Skin epidermis (tissue), 12 donors: ENCODE measurements at regions not wholly inside any gene's neighbourhood (a gene's known extent, or its start where the extent isn't known, plus 50 kb on each side); places are given as distances from the start of the nearest gene placed in this dataset.

Experiments
- H3K27ac ChIP-seq, 21 experiments: fragments of 200-600 bp; sonication (generic) in 11 of 21; one replicate each; pipeline ENCODE4 v1.5.0; 2020; ENCODE audit warnings: mild to moderate bottlenecking in 3 of 21, inconsistent platforms in 2 of 21, moderate library complexity in 2 of 21
- H3K4me3 ChIP-seq, 7 experiments: fragments of 200-600 bp; sonication (generic) in 2 of 7; one replicate each; pipeline ENCODE4 v1.5.0; 2020; ENCODE audit warnings: inconsistent platforms in 2 of 7, mild to moderate bottlenecking in 2 of 7, moderate library complexity in 1 of 7

DNA sequence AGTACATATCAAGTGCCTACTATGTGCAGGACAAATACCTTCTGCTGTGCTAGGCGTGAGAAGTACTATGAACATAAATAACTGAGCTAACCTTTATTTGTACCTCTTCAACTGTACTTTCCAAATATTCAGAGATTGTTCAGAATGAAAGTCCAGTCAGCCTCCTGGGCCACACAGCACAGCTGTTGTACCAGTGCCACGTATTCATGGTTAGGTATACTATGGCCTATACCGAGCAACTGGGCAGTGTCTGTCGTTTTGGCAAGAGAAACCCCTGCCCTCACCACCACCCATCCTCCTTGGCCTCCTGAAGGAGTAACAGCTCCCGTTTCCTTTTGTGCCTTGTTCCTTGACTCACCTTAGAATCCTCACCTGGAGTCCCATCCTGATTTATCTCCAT, 53.0 kb downstream of the RASSF10 start:
- Histone ChIP-seq H3K4me3 (no peak overlapping the region), H3K27ac (no peak overlapping the region)

DNA sequence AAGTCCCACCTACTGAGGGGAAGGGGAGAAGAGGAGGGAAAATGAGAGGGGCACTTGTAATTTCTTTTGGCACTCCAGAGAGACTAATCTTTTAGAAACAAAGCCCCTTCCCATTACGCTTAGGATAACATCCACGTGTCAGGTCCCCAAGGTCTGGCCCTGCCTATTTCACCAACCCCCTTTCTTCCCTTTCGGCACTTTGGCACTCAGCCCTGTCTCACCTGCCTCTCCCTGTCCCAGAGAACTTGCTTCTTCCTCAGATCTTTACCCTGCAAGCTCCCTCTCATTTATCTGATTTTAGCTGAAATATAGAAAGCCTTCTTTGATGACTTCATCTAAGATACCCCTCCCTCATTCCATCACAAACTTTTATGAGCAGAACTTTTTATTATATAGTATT, 55.5 kb downstream of the RASSF10 start:
- no peak overlapping the region for H3K4me3 ChIP-seq

DNA sequence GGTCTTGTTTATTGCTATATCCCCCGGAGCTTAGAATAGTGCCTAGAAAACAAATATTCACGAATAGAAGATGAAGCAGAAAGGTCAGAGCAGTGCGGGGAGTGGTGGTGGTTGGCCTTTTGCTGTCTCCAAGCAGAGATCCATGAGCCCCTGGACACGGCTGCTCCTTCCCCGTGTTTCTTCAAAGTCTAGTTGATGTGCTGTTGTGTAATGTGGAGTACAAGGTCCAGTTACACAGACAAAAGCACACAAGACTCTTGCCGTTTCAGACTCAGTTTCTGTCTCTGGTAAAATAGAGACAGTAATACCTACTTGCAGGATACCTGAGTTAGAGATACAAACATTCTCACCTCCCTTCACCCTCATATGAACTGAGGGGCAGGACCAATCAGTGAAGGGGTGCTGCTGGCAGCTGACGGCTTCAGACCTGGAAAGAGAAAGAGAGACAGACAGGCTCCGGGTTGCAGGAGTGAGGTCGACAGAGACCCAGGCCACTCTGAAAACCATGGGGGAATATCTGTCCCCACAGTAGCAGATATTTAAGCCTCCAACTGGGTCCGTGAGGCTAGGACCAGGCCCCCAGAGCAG, 56.2 kb downstream of the RASSF10 start:
- Histone ChIP-seq H3K27ac (no peak overlapping the region), H3K4me3 (no peak overlapping the region)

More for the DNA sequence above, 55.5 kb downstream of the RASSF10 start:
- no peak overlapping the region for H3K27ac ChIP-seq

DNA sequence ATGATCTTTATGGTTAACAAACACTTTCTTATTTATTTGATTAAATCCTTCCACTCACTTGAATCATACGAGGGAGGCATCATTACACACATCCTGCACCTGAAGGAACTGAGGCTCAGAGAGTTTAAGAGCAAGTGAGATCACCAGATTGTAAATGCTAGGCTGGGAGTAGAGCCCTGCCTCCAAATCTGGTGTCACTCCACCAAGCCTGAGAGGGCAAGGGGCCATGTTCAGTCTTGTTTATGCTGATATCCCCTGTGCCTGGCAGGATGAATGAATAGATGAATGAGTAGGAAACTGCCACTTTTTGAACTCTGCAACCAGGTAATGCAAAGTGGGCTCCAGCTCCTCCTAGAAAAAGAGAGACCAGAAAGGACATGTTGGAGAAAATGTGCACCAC, 59.1 kb downstream of the RASSF10 start:
- H3K4me3 ChIP-seq, result no peak overlapping the region
- H3K27ac ChIP-seq, result no peak overlapping the region

DNA sequence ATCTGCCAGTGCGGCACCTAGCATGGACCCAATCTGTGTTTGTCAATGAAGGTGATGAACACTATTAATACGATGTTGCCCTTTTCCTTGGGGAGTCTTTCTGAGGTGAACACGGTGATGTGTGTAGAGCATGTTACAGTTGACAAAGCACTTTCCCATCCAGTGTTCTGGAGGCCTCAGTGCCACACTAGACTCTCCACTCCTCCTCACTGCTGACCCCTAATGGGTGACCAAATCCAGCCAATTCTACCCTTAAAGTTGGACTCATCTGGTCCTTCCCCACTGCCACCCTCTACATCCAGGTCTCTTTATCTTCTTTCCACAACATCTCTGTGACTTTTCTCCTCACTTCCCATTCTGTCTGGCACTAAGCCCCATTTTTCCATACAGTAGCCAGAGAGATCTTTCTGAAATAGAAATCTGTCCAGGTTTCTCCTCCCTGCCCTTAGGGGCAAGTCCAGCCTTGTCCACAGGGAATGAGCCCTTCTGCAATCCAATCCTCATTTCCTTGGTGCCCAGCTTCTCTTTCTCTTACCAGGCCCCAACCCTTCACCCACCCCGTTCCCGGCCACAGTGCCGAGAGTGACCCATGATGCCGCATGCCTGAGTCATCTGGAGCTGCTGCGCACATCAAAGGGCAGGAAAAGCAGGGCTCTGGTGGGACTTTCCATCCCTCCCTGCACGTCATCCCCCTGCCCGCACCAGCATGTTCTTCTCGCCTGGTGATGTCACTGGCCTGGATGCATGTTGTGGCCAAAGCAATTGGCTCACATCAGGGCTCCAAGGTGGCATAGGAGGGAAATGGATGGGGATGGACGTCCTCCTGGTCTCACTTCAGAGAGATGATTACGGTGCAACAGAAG, 64.2 kb downstream of the RASSF10 start:
- Histone ChIP-seq H3K4me3 (no peak overlapping the region), H3K27ac (no peak overlapping the region)

DNA sequence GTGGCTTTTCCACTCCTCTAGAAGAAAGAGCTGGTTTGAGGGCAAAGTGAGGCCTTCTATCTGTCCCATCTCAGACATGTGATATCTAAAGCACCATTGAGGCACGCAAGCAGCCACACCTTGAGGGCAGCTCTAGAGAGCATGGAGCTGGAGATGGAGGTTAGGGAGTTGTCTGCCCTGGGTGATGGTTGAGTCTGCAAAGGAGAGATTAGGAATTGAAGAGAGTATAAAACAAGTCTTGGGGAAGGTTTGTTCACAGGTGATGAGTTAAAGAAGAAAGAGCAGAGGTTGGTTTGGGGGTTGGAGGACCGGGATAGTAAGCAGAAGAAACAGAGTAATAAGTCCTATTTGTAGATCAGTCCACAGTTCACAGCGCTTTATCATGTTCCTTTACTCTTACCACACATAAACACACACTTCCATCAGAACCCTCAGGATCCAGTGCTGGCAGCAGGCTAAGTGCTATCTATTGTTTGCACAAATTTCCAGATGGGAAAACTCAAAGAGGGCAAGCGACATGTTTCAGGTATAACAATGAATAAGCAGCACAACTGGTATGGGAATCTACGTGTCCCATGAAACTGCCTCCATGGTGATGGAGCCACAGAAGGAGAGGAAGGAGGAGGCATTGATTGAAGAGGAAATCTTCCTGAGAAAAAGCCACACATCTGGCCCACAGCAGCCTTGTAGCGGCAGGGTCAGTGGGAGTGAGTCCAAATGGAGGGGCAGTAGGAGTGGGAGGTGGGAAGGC, 65.8 kb downstream of the RASSF10 start:
- Histone ChIP-seq H3K27ac (no peak overlapping the region), H3K4me3 (no peak overlapping the region)

DNA sequence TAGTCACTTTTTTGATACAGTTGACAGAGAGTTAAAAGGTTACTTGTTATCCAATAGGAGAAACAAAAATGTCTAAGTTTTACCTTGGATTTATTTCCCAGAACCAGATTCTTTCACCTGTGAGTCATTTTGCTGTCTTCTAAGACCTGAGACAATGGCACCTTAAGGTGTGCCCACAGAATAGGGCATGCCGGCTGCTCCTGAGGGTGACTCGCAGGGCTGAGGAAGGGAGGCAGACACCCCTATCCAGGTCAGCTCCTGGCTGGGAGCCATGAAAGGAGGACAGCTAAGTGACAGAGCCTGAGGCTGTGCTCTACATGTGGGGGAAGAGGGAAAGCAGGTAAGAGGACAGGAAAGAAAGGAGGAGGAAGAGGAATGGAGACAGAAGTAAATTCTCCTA, 67.8 kb downstream of the RASSF10 start:
- H3K4me3 ChIP-seq, result no peak overlapping the region
- no peak overlapping the region for H3K27ac ChIP-seq

DNA sequence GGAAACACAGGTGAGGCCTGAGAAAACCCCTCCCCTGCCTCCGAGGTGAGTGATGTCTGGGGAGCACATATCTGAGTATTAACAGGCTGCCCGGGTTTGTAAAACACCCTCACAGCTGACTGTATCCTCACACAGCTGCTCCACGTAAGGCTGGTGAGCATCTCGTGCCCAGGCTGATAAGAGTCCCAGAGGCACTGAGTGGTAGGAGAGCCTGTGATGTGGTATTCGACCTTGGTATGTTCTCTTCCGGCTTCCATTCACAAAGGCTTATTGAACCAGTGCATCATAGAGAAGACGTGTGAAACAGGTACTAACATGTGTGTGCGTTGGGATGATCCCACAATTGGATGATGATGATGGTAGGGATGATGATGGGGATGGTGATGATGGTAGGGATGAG, 71.7 kb downstream of the RASSF10 start:
- no peak overlapping the region for H3K4me3 ChIP-seq
- H3K27ac ChIP-seq, result no peak overlapping the region

DNA sequence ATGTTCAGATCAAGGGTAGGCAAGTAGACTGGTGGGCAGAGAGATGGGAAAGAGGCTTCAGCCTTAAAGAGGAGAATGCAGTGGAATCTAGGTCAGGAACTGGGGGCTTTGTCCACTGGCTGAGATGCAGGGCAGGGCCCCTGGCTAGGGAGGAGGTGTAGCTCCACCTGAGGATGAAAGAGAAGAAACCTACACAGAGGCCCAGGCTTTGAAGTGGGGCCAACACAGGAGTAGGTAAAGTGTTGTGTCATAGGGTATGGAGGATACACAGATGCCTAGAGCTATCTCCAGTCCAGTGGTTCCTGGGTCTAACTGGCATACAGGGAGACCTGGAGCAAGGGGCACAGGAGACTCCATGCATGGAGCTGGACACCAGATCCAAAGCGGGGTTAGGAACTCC, 73.5 kb downstream of the RASSF10 start:
- no peak overlapping the region for H3K4me3 ChIP-seq
- H3K27ac ChIP-seq, result no peak overlapping the region

DNA sequence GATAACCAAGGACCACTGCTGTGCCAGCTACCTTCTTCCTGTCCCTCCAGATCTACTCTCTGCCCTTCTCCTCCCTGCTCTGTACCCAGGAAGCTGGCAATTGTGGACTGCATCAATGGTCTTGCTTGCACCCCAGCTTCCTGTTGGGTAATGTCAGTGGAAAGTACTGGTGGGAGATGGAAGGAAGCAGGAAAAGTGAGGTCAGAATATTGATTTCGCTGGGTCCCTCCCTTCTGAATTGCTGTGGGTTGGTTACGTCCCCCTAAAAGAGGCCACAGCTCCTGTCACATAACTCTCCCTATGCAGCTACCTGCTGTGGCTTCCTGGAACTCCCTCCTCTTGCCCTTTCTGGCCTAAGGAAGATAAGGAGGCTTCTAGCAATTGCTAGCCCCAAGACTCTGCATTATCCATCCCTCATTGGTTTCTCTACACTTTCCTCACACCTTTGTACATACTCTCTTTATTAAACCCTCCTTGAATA, 81.2 kb downstream of the RASSF10 start:
- no peak overlapping the region for H3K4me3 ChIP-seq

DNA sequence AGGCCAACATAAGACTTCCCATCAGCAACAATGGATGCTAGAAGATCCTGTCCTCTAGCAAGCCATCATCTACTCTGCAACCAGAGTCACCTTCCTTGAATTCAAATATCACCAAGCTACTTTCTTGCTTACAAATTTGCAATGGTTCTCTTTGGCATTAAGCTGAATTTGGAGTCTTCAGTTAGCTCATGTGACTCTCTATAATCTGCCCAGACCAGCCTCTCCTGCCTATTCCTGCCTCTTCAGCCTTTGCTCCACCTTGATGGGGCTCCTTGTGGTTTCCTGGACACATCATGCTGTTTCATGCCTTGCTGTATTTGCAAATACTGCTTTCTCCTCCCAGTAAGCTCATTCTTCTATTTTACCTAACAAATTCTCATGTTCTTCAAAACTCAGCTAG, 82.3 kb downstream of the RASSF10 start:
- Histone ChIP-seq H3K27ac (peak overlapping the region in 11 of 21 experiments; percentile 16 to 62 (median 37)), H3K4me3 (no peak overlapping the region)

More for the DNA sequence above, 81.2 kb downstream of the RASSF10 start:
- no peak overlapping the region for H3K27ac ChIP-seq

DNA sequence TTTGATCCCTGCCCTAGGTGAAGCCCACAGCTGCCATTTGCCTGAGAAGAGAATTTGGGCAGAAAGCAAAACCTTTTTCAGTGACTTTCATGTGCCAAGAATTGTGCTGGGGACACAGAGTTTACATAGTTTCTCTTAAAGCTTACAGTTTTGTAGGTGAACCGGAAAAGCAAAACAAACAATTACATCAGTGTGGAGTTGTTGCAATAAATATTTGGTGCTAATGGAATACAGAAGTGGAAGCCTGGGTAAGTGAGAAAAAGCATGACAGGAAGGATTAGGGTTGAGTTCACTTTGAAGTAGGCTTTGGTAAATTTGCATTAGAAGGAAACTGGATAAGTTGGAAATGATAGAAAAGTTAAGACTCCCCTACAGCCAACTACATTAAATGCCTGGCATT, 82.7 kb downstream of the RASSF10 start:
- H3K4me3 ChIP-seq, result no peak overlapping the region
- peak overlapping the region in 11 of 21 experiments; percentile 16 to 62 (median 37) for H3K27ac ChIP-seq

DNA sequence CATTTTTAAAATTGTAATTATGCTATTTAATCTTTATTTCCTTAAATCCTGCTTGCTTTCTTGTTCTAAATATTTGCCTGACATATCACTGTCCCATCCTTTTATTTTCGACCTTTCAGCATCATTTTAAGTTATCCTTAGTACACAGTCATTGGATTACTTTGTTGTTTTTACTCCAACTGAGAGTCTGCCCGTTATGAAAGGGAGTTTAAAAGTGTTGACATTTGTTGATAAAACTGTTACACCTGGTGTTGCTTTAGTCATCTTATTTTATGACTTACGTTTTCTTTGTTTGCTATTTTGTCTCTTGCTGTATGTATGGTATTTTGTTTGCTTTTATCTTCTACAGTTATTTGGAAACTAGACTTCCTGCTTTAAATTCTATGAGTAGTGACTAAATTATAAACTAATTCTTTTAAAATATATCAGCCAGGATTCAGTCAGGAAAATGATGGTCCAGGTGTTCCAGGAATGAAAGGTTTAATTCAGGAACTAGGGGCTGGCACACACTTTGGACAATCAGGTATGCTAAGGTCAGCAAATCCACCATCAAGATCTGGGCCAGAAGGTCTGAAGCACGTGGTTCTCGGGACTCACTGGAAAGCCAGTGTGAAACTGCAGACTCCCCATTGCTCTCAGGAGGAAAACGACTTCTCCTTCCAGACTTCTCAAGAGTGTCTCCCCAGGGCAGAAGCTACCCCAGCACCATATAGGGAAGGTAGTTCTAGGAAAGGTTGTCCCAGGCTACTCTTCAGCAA, 86.0 kb downstream of the RASSF10 start:
- Histone ChIP-seq H3K4me3 (no peak overlapping the region), H3K27ac (no peak overlapping the region)

DNA sequence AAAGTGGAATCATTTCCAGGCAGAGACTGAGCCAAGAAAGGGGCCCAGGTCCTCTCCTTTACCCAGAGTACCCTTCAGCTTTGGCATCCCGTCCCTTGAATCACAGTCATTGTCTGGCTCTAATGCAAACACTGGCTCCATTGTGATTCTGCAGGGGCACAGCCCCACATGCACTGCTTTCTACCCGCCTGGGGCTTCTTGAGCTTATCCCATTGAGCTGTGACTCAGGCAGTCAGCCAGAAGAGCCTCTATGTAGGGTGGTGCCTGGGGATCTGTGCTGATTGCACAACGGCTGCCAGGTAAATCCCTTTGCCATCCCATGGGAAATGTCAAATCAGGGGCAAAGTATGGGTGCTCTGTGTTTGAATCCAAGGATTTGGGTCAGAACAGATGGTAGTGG, 88.9 kb downstream of the RASSF10 start:
- Histone ChIP-seq H3K4me3 (no peak overlapping the region), H3K27ac (peak overlapping the region in 10 of 21 experiments; percentile 8 to 58 (median 31))

DNA sequence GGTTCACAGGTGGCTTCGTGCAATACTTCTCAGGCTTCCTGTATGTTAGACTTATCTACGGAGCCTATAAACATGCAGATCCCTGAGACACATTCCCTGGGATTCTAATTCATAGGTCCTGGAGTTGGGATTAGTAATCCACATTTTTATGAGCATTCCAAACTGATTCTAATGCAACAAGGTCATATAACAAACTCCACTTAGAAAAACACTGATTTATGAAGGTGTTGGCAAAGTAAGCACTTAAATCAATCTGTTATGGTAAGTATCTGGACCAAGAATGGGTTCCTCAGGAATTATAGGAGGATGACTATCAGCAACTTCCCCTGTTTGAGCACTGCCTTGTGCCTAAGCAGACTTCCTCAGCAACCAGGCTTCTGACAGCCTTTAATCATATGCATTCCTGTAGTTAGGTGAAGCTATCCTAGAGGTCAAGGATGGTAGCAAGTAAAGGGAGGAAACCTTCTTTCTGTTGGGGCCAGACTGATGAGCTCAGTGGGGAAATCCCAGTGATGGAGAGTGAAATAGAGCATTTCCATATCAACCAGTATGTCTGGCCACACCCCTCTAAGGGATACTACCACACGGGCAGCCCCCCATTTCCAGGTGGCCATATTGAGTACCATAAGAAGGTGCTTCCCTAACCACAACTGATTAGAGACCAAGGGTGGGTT, 89.6 kb downstream of the RASSF10 start:
- Histone ChIP-seq H3K27ac (peak overlapping the region in 11 of 21 experiments; percentile 4 to 58 (median 31)), H3K4me3 (no peak overlapping the region)

DNA sequence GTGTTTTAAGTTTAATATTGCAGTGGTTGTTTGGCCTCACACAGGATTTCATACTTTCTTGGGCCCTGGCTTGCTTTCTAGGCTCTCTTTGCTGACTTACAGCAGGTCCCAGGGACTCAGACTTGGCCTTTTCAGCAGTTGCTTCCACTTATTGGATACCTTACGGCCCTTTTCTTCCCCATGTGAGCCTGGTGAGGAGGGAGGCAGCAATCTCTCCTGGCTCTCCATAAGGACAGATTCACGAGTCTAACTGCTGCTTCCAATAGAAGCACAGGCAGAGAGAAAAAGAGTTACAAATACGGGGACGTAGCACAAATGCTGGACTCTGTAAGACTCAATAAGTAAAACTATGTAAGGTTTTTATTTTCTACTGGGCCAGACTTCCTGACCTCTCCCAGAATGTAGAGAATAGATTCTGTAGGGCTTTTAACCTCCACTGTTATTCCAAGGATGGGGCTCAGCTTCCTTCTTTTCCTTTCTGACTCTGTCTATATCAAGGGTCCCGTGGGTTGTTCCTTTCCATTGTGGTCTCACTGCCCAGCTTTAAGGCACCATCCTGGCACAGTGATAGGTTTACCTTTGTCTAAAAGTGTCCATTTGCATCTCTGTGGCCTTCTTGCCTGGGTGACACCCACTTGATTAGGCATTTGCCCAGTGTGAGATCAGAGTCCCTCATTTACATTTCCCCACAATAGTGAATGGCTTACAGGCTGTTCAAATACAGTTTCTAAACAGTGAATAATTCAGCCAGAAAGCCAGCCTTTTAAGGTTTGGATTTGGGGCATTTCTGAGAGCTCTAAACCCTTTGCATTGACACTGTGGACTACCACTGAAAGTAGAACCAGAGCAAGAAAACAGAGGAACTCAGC, 92.8 kb downstream of the RASSF10 start:
- Histone ChIP-seq H3K4me3 (no peak overlapping the region), H3K27ac (peak overlapping the region in 3 of 21 experiments; percentile 7 to 15 (median 12))

DNA sequence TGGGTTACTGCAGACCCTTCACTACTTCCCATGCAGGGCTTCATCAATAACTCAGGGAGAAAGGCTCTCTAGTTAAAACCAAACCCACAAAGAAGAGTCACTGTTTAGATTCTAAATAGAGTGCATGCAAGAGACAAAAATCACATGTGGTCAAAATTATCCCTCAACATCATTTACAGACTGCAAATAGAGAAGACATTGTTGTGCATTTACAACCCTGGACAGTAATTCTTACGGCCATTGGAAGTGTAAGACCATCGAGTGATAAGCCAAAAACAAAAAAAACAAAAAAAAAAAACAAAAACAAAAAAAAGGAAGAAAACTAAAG, 93.4 kb downstream of the RASSF10 start:
- H3K4me3 ChIP-seq, result no peak overlapping the region

DNA sequence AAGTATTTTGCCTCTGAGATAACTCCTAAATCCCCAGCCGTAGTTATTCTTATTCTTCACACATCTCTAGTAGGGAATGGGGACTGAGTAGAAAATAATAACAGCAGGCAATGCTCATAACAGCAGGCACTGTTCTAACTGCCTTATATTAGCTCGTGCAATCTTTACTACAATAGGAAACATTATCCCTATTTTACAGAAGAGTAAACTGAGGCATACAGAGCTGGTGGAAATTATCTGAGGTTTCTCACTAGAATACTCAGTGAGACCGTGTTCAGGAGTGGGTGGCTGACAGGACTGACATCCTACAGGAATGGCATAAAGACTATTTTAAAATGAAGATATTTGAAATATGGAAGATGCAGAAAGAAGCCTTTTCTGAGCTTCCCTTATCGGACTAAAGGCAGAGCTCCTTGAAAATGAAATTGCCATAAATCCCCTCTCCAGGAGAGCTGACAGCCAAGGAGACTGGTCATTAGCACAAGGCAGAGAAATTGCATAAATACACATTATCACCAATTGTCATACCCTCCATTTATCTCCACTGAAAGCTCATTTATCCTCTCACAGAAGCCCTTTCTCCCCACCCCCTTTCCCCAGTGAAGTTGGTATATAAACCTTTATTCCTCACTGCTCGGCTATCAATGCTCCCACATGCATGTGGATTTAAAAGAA, 93.9 kb downstream of the RASSF10 start:
- Histone ChIP-seq H3K4me3 (no peak overlapping the region), H3K27ac (peak overlapping the region in 1 of 21 experiments; percentile 47)

More for the DNA sequence above, 93.4 kb downstream of the RASSF10 start:
- H3K27ac ChIP-seq, result peak overlapping the region in 1 of 21 experiments; percentile 12
